ENCODE measurements at regions not wholly inside any gene's neighbourhood (a gene's known extent, or its start where the extent isn't known, plus 50 kb on each side); places are given as distances from the start of the nearest gene placed in this dataset.

GRCh38 chr5:62212648-62213047, 93.4 kb upstream of the KIF2A start:
- TF ChIP-seq NFRKB (IDR thresholded peaks at IDR 0.05) (no peak), ELF4 (IDR thresholded peaks at IDR 0.05) (no peak), FOXK2 (IDR thresholded peaks at IDR 0.05) (no peak), SUZ12 (IDR thresholded peaks at IDR 0.05) (no peak), FOXA1 (IDR thresholded peaks at IDR 0.05) (no peak), FOXM1 (IDR thresholded peaks at IDR 0.05; ENCODE audit: borderline replicate concordance) (no peak)
